ENCODE measurements at regions not wholly inside any gene's neighbourhood (a gene's known extent, or its start where the extent isn't known, plus 50 kb on each side); places are given as distances from the start of the nearest gene placed in this dataset.
"Not testable (repeated sequence)": the region's sequence is repeated elsewhere in the genome, so short reads cannot be mapped to it uniquely, and the experiment has no call there.

- DNase-seq = no peak
Measured at GRCh38 chr1:82405333-82405732, 604.6 kb downstream of the ADGRL2 start.

GRCh38 chr1:82401116-82401515 is 600.4 kb downstream of the ADGRL2 start:
- DNase-seq = no peak

- no peak for DNase-seq
Measured at GRCh38 chr1:82400521-82400920, 599.8 kb downstream of the ADGRL2 start.

GRCh38 chr1:82399093-82399492 is 598.4 kb downstream of the ADGRL2 start:
- DNase-seq = no peak

- no peak for DNase-seq
Measured at GRCh38 chr1:82398357-82398756, 597.6 kb downstream of the ADGRL2 start.

GRCh38 chr1:82395440-82395839 is 594.7 kb downstream of the ADGRL2 start:
- DNase-seq = peak; percentile 11

- no peak for DNase-seq
Measured at GRCh38 chr1:82392946-82393345, 592.2 kb downstream of the ADGRL2 start.

- DNase-seq = no peak
Measured at GRCh38 chr1:82392513-82392912, 591.8 kb downstream of the ADGRL2 start.

GRCh38 chr1:82391712-82392111 is 591.0 kb downstream of the ADGRL2 start:
- no peak for DNase-seq

- DNase-seq = no peak
Measured at GRCh38 chr1:82390627-82391026, 589.9 kb downstream of the ADGRL2 start.

GRCh38 chr1:82388679-82389078 is 587.9 kb downstream of the ADGRL2 start:
- peak; percentile 60 for DNase-seq

- no peak for DNase-seq
Measured at GRCh38 chr1:82387012-82387366, 586.3 kb downstream of the ADGRL2 start.

GRCh38 chr1:82386365-82387011 is 585.8 kb downstream of the ADGRL2 start:
- DNase-seq = no peak

- DNase-seq = no peak
Measured at GRCh38 chr1:82384776-82385175, 584.0 kb downstream of the ADGRL2 start.

- DNase-seq = no peak
Measured at GRCh38 chr1:82377201-82377884, 576.6 kb downstream of the ADGRL2 start.

- no peak for DNase-seq
Measured at GRCh38 chr1:82373710-82374109, 573.0 kb downstream of the ADGRL2 start.

- DNase-seq = no peak
Measured at GRCh38 chr1:82371844-82372498, 571.2 kb downstream of the ADGRL2 start.

- no peak for DNase-seq
Measured at GRCh38 chr1:82367456-82367855, 566.7 kb downstream of the ADGRL2 start.

GRCh38 chr1:82366689-82367088 is 566.0 kb downstream of the ADGRL2 start:
- DNase-seq = no peak

GRCh38 chr1:82359541-82359940 is 558.8 kb downstream of the ADGRL2 start:
- not testable (repeated sequence) for DNase-seq

- DNase-seq = not testable (repeated sequence)
Measured at GRCh38 chr1:82358706-82359105, 558.0 kb downstream of the ADGRL2 start.

- DNase-seq = not testable (repeated sequence)
Measured at GRCh38 chr1:82354546-82354945, 553.8 kb downstream of the ADGRL2 start.

- DNase-seq = no peak
Measured at GRCh38 chr1:82348487-82348886, 547.8 kb downstream of the ADGRL2 start.

- no peak for DNase-seq
Measured at GRCh38 chr1:82346141-82346540, 545.4 kb downstream of the ADGRL2 start.
